Neural cell (in vitro differentiated cells): ENCODE measurements at regions not wholly inside any gene's neighbourhood (a gene's known extent, or its start where the extent isn't known, plus 50 kb on each side); places are given as distances from the start of the nearest gene placed in this dataset.

Experiments used
- CTCF ChIP-seq: fragments of 450-650 bp; IDR thresholded peaks from 2 replicates; pipeline ENCODE4 v1.5.1; 2014; ENCODE audit warnings: antibody characterized with exemption, mild to moderate bottlenecking, moderate library complexity; ENCODE audit not compliant: poor library complexity, severe bottlenecking
- EP300 ChIP-seq: fragments of 450-650 bp; conservative IDR thresholded peaks from 2 replicates; pipeline ENCODE4 v1.6.1; 2014; ENCODE audit warnings: antibody characterized with exemption, mild to moderate bottlenecking, moderate library complexity; ENCODE audit not compliant: poor library complexity, severe bottlenecking
- EZH2 ChIP-seq: fragments of 200-600, 300-800 bp; shearing (Covaris generic), sonication (generic); IDR thresholded peaks from 2 replicates; pipeline ENCODE4 v1.6.1; 2014; ENCODE audit warnings: antibody characterized with exemption, low read length, borderline replicate concordance, mild to moderate bottlenecking; ENCODE audit not compliant: insufficient read depth, poor library complexity, severe bottlenecking
- MXI1 ChIP-seq: fragments of 450-650 bp; conservative IDR thresholded peaks from 2 replicates; pipeline ENCODE4 v1.6.1; 2014; ENCODE audit warnings: antibody characterized with exemption, mild to moderate bottlenecking; ENCODE audit not compliant: poor library complexity, severe bottlenecking
- POLR2AphosphoS5 ChIP-seq: IDR thresholded peaks from 2 replicates; pipeline ENCODE4 v1.6.1; 2012
- RAD21 ChIP-seq: fragments of 450-650 bp; conservative IDR thresholded peaks from 2 replicates; pipeline ENCODE4 v1.6.1; 2014; ENCODE audit warnings: antibody characterized with exemption, mild to moderate bottlenecking, moderate library complexity
- TAF1 ChIP-seq: IDR thresholded peaks from 2 replicates; pipeline ENCODE4 v1.6.1; 2012; ENCODE audit warnings: low read depth
- TF ChIP-seq, protein P1 (sequence below): IDR thresholded peaks from 2 replicates; pipeline ENCODE4 v1.6.1; 2012; ENCODE audit warnings: borderline replicate concordance

DNA sequence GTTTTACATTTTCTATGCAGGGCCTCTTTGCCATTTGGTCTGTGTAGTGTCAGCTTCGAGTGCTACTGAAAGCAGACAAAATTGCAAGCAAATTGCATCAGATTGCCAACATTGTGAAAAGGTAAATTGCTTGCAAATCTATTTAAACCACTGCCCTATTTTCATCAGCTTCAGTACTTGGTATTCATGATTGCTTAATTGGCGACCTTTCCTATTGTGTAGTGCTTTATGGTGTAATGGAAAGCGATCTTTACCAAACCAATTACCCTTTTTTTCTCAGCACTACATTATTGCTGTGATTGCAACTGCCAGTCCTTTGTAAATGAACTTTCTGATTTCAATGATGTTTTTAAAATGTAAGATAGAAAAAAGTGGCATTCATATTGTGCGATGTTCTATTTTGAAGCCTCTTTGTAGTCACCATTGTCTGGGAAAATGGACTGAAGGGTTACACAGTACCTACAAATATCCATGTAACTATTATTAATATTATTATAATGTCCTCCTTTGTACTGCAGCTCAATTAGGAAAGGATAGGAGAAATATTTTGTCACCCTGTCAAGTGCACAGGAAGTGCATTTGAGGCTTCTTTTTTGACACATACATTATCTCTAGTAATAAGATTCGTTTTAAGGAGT, 177.7 kb upstream of the SP8 start:
- TF ChIP-seq CTCF (no peak), EP300 (peak; percentile 17), POLR2AphosphoS5 (peak; percentile 51), EZH2 (no peak), TAF1 (no peak), RAD21 (no peak), MXI1 (no peak)
- TF ChIP-seq, protein P1, sequence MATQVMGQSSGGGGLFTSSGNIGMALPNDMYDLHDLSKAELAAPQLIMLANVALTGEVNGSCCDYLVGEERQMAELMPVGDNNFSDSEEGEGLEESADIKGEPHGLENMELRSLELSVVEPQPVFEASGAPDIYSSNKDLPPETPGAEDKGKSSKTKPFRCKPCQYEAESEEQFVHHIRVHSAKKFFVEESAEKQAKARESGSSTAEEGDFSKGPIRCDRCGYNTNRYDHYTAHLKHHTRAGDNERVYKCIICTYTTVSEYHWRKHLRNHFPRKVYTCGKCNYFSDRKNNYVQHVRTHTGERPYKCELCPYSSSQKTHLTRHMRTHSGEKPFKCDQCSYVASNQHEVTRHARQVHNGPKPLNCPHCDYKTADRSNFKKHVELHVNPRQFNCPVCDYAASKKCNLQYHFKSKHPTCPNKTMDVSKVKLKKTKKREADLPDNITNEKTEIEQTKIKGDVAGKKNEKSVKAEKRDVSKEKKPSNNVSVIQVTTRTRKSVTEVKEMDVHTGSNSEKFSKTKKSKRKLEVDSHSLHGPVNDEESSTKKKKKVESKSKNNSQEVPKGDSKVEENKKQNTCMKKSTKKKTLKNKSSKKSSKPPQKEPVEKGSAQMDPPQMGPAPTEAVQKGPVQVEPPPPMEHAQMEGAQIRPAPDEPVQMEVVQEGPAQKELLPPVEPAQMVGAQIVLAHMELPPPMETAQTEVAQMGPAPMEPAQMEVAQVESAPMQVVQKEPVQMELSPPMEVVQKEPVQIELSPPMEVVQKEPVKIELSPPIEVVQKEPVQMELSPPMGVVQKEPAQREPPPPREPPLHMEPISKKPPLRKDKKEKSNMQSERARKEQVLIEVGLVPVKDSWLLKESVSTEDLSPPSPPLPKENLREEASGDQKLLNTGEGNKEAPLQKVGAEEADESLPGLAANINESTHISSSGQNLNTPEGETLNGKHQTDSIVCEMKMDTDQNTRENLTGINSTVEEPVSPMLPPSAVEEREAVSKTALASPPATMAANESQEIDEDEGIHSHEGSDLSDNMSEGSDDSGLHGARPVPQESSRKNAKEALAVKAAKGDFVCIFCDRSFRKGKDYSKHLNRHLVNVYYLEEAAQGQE: no peak
